Fibroblast of villous mesenchyme (primary cell): ENCODE measurements at regions not wholly inside any gene's neighbourhood (a gene's known extent, or its start where the extent isn't known, plus 50 kb on each side); places are given as distances from the start of the nearest gene placed in this dataset.
"Not testable (repeated sequence)": the region's sequence is repeated elsewhere in the genome, so short reads cannot be mapped to it uniquely, and the experiment has no call there.

ENCODE experiments used
- DNase-seq: peaks from one replicate; pipeline ENCODE4 v3.0.0-alpha.2; 2010; ENCODE audit warnings: low read depth
- H3K4me3 ChIP-seq: 2 replicates; pipeline ENCODE4 v1.5.1; 2011; ENCODE audit warnings: low read depth, mild to moderate bottlenecking, low read length
- CTCF ChIP-seq: IDR thresholded peaks from 2 replicates; pipeline ENCODE4 v1.5.1; 2012; ENCODE audit warnings: low read depth, mild to moderate bottlenecking, low read length; ENCODE audit not compliant: insufficient read depth

GRCh38 chr12:42003031-42003430 lies 141.6 kb downstream of the GXYLT1 start:
- no peak overlapping the region for H3K4me3 ChIP-seq
- no peak for TF ChIP-seq CTCF
- no peak for DNase-seq

GRCh38 chr12:42002563-42002962 lies 142.1 kb downstream of the GXYLT1 start:
- TF ChIP-seq CTCF: no peak
- DNase-seq: no peak

GRCh38 chr12:41998436-41998835 lies 146.2 kb downstream of the GXYLT1 start:
- TF ChIP-seq CTCF: no peak
- no peak for DNase-seq
- no peak overlapping the region for H3K4me3 ChIP-seq

More at GRCh38 chr12:42002563-42002962, 142.1 kb downstream of the GXYLT1 start:
- no peak overlapping the region for H3K4me3 ChIP-seq

- H3K4me3 ChIP-seq: no peak overlapping the region
- no peak for TF ChIP-seq CTCF
- no peak for DNase-seq
Observed at GRCh38 chr12:41993283-41993682, 151.4 kb downstream of the GXYLT1 start.

- no peak for TF ChIP-seq CTCF
- no peak overlapping the region for H3K4me3 ChIP-seq
- DNase-seq: no peak
Observed at GRCh38 chr12:41992692-41993215, 151.9 kb downstream of the GXYLT1 start.

- DNase-seq: no peak
- no peak for TF ChIP-seq CTCF
- H3K4me3 ChIP-seq: no peak overlapping the region
Observed at GRCh38 chr12:41992022-41992421, 152.7 kb downstream of the GXYLT1 start.

- no peak for DNase-seq
- H3K4me3 ChIP-seq: no peak overlapping the region
- no peak for TF ChIP-seq CTCF
Observed at GRCh38 chr12:41988715-41989114, 156.0 kb downstream of the GXYLT1 start.

GRCh38 chr12:41986513-41986912 lies 158.2 kb downstream of the GXYLT1 start:
- DNase-seq, H3K4me3 ChIP-seq: not testable (repeated sequence)
